Stimulated activated CD4-positive, alpha-beta T cell treated with anti-CD3 and anti-CD28 coated beads, TNF-alpha, amount 100 ng/mL, for 1 hour (primary cell): ENCODE measurements at regions not wholly inside any gene's neighbourhood (a gene's known extent, or its start where the extent isn't known, plus 50 kb on each side); places are given as distances from the start of the nearest gene placed in this dataset.

Experiments used
- DNase-seq, 3 donors: peaks; one replicate each; pipeline ENCODE4 v3.0.0-alpha.2; 2020; ENCODE audit warnings: low read depth in 3 of 3, low spot score in 1 of 3

DNA sequence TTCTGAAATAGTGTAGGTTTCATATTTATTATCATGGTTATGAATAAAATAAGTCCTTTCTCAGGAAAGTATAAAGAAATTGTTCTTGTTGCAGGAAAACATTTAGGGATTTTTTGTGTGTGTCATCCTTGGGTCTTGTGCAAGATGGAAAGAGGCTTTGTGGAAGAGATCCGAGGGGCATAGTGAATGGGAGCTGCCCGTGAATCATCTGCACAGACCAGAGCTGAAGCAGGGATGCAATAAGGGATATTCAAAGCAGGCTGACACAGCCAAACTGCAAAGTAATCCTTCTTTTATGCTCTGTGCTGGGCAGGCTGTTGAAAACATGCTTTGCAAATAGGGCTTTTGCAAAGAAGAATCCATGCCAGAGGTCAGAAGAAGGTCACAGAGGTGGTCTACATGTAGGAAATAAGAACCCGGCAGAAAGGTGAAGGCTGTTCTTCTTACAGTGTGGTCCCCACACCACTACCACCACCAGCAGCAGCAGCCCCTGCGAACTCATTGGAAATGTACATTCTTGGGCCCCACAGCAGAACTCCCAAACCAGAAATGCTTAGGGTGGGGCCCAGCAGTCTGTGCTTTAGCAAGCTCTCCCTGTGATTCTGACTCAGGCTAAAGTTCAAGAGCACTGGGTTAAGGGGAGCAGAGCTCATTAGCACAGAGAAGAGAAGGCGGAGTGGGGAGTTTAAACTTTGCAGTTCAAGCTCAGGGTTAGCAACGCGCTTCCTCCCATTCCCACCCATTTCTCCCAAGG is 237.6 kb downstream of the QKI start:
- DNase-seq = no peak

GRCh38 chr6:163651426-163651825 is 236.9 kb downstream of the QKI start:
- DNase-seq = no peak

- DNase-seq = no peak
Measured at GRCh38 chr6:163648868-163649267, 234.3 kb downstream of the QKI start.

GRCh38 chr6:163647624-163648023 is 233.1 kb downstream of the QKI start:
- no peak for DNase-seq

GRCh38 chr6:163646866-163647265 is 232.3 kb downstream of the QKI start:
- DNase-seq = no peak

- no peak for DNase-seq
Measured at GRCh38 chr6:163646133-163646532, 231.6 kb downstream of the QKI start.

- no peak for DNase-seq
Measured at GRCh38 chr6:163645560-163645959, 231.0 kb downstream of the QKI start.

DNA sequence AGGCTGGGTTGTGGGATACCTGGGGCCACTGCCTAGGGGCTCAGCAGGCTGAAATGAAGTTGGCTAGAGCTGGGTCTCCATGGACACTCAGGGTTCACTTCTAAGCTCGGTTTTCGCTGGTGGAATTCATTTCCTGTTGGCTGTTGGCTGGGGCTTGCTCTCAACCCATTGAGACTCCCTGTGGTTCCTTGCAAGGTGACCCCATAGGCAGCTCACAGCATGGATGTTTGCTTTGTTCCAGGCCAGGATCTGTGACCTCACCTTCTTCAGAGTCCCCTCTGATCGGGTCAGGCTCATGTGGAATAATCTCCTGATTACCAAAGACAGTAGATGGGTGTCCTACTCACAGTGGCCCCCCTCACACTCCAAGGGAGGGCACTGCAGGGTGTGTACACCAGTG is 229.3 kb downstream of the QKI start:
- no peak for DNase-seq

DNA sequence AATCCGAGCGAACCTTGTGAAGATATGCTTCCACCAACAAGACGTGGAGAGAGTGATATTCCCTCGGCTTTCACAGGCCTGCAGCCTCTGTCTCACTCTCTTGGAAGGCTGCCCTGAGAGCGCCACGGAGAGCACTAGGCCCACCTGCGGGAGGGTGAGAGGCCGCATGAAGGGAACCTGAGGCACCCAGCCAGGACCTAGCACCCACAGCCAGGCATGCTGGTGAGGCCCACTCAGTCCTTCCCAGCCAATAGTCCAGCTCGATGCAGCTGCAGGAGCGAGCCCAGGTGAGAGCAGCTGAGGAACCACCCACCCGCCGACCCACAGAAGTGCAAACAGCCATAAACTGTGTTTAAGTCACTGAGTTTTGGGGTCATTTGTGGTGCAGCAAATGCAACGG is 227.2 kb downstream of the QKI start:
- DNase-seq = no peak

DNA sequence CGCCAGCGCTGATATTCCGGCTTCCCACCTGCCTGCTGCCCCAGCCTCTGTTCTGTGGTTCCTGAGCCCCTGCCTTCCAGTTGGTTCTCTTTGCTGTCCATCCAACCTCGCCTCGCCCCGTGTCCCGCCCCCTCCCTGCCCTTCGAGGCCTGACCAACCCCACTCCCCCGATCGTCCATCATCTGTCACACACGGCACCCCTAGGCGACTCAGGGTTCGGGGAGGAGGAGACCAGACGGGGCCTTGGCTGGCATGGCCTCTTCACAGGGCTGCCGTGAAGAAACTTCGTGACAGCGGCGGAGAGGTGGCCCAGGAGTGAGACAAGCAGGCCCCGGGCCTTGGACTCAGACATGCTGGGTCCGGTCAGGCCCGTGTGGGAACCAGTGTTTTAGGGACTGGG is 226.1 kb downstream of the QKI start:
- no peak for DNase-seq

DNA sequence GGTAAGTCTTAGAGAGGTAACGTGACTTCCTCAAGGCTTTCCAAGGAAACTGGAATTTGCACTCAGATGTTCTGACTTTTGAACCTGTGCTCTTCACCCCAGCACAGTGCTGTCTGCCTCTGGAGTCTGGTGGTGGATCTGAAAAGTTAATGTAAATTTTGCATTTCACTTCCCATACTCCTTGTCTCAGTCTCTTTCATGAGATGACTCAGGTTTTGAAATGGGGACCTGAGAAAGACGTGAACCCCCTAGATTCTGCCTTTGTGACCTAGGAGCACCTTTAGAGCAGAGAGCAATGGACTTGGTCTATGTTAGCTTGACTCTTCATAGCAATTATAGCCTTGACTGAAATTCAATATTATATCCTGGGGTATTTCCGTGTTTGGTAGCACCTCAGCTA is 223.0 kb downstream of the QKI start:
- DNase-seq = no peak

DNA sequence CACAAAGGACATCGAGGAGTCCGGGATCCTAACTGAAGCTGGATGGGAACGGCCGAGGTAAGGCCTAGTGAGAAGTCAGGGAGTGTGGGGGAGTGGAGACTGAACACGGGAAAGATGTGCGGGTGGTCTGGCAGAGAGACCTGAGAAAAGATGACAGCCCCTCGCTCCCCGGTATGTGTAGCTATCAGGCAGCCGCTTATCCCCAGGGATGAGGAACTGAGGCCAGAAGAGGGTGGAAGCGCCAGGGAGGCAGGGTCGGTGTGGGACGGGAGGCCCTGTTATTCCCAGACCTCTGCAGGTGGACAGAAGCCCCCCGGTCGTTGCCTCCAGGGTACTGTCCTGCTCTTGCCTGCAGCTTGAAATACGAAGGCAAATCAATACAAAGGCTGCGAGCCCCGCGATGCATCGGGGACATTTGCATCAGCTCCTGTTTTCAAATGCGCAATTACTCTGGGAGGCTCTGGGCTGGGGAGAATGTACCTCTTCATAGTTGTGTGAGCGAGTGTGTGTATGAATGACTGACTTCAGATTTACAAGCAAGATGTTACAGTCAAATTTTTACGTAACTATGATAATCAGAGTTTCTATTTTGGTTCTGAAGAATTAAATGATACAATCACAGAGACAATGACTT is 221.3 kb downstream of the QKI start:
- DNase-seq = no peak

- DNase-seq = no peak
Measured at GRCh38 chr6:163635315-163635714, 220.8 kb downstream of the QKI start.

GRCh38 chr6:163634211-163635171 is 220.0 kb downstream of the QKI start:
- no peak for DNase-seq

DNA sequence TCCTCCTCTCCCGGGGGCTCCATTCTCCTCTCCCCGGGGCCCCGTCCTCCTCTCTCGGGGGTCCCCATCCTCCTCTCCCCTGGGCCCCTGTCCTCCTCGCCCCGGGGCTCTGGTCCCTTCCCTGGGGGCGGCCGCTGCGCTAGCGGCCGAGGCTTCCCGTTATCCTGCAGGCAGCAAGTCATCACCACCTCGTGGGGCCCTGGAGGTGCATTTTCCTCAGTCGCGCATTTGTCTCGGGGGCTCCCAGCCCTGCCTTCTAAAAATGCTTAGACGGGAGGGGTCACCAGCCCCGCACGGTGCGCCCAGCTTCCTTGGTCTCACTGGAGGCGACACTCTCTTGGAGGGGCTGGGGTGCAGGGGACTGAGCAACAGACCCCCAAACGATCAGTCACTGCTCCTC is 216.5 kb downstream of the QKI start:
- DNase-seq = no peak

GRCh38 chr6:163630572-163630971 is 216.1 kb downstream of the QKI start:
- DNase-seq = no peak

DNA sequence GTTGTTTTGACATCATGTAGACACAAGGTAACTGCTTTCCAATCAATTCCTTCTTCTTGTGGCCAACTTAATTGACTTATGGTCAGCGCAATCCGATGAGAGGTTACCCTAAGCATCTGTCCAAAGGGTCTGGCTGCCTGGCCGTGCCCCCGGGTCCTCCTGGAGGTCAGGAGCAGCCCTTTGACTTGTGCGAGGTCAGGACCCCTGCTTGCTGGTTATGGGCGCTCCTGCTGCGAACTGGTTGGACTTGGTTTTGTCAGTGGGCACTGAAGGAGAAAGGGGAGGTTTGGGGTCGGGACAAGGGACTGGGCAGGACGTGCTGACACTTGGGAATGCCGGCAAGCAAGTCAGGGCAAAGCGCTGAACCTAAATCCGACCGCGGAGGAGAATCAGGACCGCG is 215.6 kb downstream of the QKI start:
- DNase-seq = no peak
